ENCODE measurements at regions not wholly inside any gene's neighbourhood (a gene's known extent, or its start where the extent isn't known, plus 50 kb on each side); places are given as distances from the start of the nearest gene placed in this dataset.

DNA sequence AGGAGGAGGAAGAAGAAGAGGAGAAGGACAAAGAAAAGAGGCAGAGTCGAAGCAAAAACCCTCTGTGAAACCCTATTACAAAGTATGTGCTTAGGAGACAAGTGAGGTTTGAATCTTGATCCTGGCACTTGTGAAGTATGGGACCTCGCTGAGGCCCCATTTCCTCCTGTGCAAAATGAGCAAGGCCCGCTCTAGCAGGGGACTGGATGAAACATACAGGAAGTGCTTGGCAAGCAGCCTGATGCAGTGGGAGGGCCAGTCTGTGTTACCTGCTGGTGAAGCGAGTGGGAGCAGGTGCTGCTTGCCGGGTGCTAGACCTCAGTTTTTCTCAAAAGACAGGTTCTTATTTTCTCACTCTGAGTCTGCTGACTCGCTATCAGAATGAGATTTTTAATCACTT lies 150.4 kb downstream of the JCAD start:
- TF ChIP-seq, protein P1, sequence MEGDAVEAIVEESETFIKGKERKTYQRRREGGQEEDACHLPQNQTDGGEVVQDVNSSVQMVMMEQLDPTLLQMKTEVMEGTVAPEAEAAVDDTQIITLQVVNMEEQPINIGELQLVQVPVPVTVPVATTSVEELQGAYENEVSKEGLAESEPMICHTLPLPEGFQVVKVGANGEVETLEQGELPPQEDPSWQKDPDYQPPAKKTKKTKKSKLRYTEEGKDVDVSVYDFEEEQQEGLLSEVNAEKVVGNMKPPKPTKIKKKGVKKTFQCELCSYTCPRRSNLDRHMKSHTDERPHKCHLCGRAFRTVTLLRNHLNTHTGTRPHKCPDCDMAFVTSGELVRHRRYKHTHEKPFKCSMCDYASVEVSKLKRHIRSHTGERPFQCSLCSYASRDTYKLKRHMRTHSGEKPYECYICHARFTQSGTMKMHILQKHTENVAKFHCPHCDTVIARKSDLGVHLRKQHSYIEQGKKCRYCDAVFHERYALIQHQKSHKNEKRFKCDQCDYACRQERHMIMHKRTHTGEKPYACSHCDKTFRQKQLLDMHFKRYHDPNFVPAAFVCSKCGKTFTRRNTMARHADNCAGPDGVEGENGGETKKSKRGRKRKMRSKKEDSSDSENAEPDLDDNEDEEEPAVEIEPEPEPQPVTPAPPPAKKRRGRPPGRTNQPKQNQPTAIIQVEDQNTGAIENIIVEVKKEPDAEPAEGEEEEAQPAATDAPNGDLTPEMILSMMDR (conservative IDR thresholded peaks at IDR 0.05; ENCODE audit: low read length), result no peak
- TF ChIP-seq EZH2phosphoT487 (IDR thresholded peaks at IDR 0.05; ENCODE audit: borderline replicate concordance), result no peak

Data from Loucy (cell line).